ENCODE measurements at regions not wholly inside any gene's neighbourhood (a gene's known extent, or its start where the extent isn't known, plus 50 kb on each side); places are given as distances from the start of the nearest gene placed in this dataset.

DNA sequence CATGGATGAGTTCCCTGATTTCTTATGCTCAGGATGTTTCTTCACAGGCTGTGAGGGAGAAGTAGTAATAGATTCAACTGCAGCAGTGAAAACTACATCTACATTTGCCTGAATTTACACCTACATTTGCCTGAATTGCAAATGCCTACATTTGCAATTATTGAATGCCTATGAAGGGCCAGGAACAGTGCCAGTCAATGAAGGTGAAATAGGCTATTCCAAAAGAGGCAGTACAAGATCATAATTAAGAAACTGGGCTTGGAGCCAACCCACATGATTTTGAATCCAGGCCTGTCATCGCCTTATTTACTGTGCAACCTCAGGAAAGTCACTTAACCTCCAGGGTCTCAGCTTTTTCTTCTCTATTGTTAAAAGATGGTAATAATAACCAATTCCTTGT is 1353.3 kb downstream of the FAM181B start:
- H2BK12ac ChIP-seq (ENCODE audit: low read length) = no peak overlapping the region
- H3K4me1 ChIP-seq (ENCODE audit: control insufficient read depth in 2 of 2, insufficient read depth in 1 of 2, low read depth in 1 of 2, low read length in 2 of 2) = no peaks in the 10 kb centered on the region
- no peak overlapping the region for H4K91ac ChIP-seq (ENCODE audit: low read depth, low read length, poor library complexity)
- no peak overlapping the region for H2BK15ac ChIP-seq (ENCODE audit: low read length)
- no peak overlapping the region for H2AFZ ChIP-seq (ENCODE audit: low read length)
- H3K18ac ChIP-seq (ENCODE audit: low read length) = no peak overlapping the region
- H2BK120ac ChIP-seq (ENCODE audit: low read depth, low read length) = no peak overlapping the region
- H3K79me1 ChIP-seq (ENCODE audit: low read depth, low read length) = no peaks in the 10 kb centered on the region
- H2AK5ac ChIP-seq (ENCODE audit: low read depth, low read length) = no peak overlapping the region
- no peak for DNase-seq (ENCODE audit: low spot score)
- no peak overlapping the region for H3K27ac ChIP-seq (replicated peaks; ENCODE audit: low read length)
- no peaks in the 10 kb centered on the region for H3K27me3 ChIP-seq (ENCODE audit: control insufficient read depth in 3 of 3, insufficient read depth in 3 of 3, low read depth in 1 of 3, low read length in 3 of 3)
- no peaks in the 10 kb centered on the region for H3K36me3 ChIP-seq (replicated peaks in 1 of 2; ENCODE audit: control insufficient read depth in 2 of 2, insufficient read depth in 2 of 2, low read length in 2 of 2)
- no peaks in the 10 kb centered on the region for H3K9me3 ChIP-seq (replicated peaks in 1 of 2; ENCODE audit: control insufficient read depth in 2 of 2, insufficient read depth in 1 of 2, low read depth in 1 of 2, low read length in 2 of 2)
- H3K4ac ChIP-seq (ENCODE audit: low read length) = no peak overlapping the region
- no CpG with 5 or more reads among the region's 1 CpG for WGBS, 2 donors (ENCODE audit: extremely low coverage in 2 of 2, insufficient read length in 2 of 2, insufficient replicate concordance in 1 of 2)
- no peak overlapping the region for H3K9ac ChIP-seq (ENCODE audit: low read depth, low read length, poor library complexity)
- no peak overlapping the region for H2BK5ac ChIP-seq (ENCODE audit: low read length)
- H3K14ac ChIP-seq (ENCODE audit: low read length) = no peak overlapping the region
- H4K8ac ChIP-seq (ENCODE audit: low read depth, low read length) = peak overlapping the region; percentile 43
- H3K23ac ChIP-seq (ENCODE audit: low read depth, low read length, poor library complexity) = no peak overlapping the region
- H3K4me2 ChIP-seq (ENCODE audit: insufficient read depth, low read length, poor library complexity, severe bottlenecking) = no peak overlapping the region
- no peak overlapping the region for H3K4me3 ChIP-seq (ENCODE audit: low read length in 2 of 2)

DNA sequence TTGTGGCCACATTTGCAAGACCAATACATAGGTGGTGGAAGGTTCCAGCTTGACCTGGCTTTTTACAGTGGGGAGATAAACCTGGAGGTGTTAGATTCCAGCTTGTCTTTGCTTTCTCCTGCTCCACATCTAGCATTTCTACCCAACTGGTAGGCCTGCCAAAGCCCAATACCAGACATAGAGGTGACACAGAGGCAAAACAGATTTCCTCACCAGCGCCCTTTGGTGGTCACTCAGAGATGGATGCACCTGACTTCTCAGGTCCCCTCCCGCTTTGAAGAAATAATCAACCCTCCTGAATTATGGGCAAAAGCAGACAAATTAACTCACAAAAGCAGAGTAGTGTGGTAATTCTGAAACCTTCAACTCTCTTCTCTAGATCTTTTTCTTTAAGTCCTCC is 1356.2 kb downstream of the FAM181B start:
- H3K4me2 ChIP-seq (ENCODE audit: insufficient read depth, low read length, poor library complexity, severe bottlenecking) = no peak overlapping the region
- no peak overlapping the region for H3K4me3 ChIP-seq (ENCODE audit: low read length in 2 of 2)
- no CpG with 5 or more reads among the region's 2 CpGs for WGBS, 2 donors (ENCODE audit: extremely low coverage in 2 of 2, insufficient read length in 2 of 2, insufficient replicate concordance in 1 of 2)
- H3K9ac ChIP-seq (ENCODE audit: low read depth, low read length, poor library complexity) = no peak overlapping the region
- DNase-seq (ENCODE audit: low spot score) = no peak
- no peak overlapping the region for H3K14ac ChIP-seq (ENCODE audit: low read length)
- no peaks in the 10 kb centered on the region for H3K9me3 ChIP-seq (replicated peaks in 1 of 2; ENCODE audit: control insufficient read depth in 2 of 2, insufficient read depth in 1 of 2, low read depth in 1 of 2, low read length in 2 of 2)
- no peak overlapping the region for H3K27ac ChIP-seq (replicated peaks; ENCODE audit: low read length)
- H3K4me1 ChIP-seq (ENCODE audit: control insufficient read depth in 2 of 2, insufficient read depth in 1 of 2, low read depth in 1 of 2, low read length in 2 of 2) = no peaks in the 10 kb centered on the region
- H3K18ac ChIP-seq (ENCODE audit: low read length) = no peak overlapping the region
- no peak overlapping the region for H2BK15ac ChIP-seq (ENCODE audit: low read length)
- no peaks in the 10 kb centered on the region for H3K27me3 ChIP-seq (ENCODE audit: control insufficient read depth in 3 of 3, insufficient read depth in 3 of 3, low read depth in 1 of 3, low read length in 3 of 3)
- no peak overlapping the region for H2AFZ ChIP-seq (ENCODE audit: low read length)
- no peaks in the 10 kb centered on the region for H3K36me3 ChIP-seq (replicated peaks in 1 of 2; ENCODE audit: control insufficient read depth in 2 of 2, insufficient read depth in 2 of 2, low read length in 2 of 2)
- H2BK120ac ChIP-seq (ENCODE audit: low read depth, low read length) = no peak overlapping the region
- H3K23ac ChIP-seq (ENCODE audit: low read depth, low read length, poor library complexity) = no peak overlapping the region
- H3K79me1 ChIP-seq (ENCODE audit: low read depth, low read length) = no peaks in the 10 kb centered on the region
- no peak overlapping the region for H2AK5ac ChIP-seq (ENCODE audit: low read depth, low read length)
- H4K8ac ChIP-seq (ENCODE audit: low read depth, low read length) = no peak overlapping the region
- no peak overlapping the region for H3K4ac ChIP-seq (ENCODE audit: low read length)
- H2BK5ac ChIP-seq (ENCODE audit: low read length) = no peak overlapping the region
- H4K91ac ChIP-seq (ENCODE audit: low read depth, low read length, poor library complexity) = no peak overlapping the region
- H2BK12ac ChIP-seq (ENCODE audit: low read length) = no peak overlapping the region

DNA sequence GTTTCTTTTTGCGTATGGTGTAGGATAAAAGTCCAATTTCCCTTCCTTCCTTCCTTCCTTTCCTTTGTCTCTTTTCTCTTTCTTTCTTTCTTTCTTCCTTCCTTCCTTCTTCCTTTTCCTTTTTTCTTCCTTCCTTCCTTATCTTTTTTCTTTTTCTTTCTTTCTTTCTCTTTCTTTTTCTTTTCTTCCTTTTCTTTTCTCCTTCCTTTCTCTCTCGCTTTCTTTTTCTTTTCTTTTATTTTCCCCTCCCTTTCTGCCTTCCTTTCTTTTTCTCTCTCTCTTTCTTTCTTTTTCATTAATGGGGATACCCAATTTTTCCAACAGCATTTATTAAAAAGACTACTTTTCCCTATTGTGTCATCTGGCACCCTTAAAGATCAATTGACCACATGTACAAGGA is 1359.7 kb downstream of the FAM181B start:
- Histone ChIP-seq H3K4me2 (ENCODE audit: insufficient read depth, low read length, poor library complexity, severe bottlenecking) (no peak overlapping the region), H3K27me3 (ENCODE audit: control insufficient read depth in 3 of 3, insufficient read depth in 3 of 3, low read depth in 1 of 3, low read length in 3 of 3) (no peaks in the 10 kb centered on the region), H2BK5ac (ENCODE audit: low read length) (no peak overlapping the region), H3K23ac (ENCODE audit: low read depth, low read length, poor library complexity) (no peak overlapping the region), H3K18ac (ENCODE audit: low read length) (no peak overlapping the region), H3K4me1 (ENCODE audit: control insufficient read depth in 2 of 2, insufficient read depth in 1 of 2, low read depth in 1 of 2, low read length in 2 of 2) (no peaks in the 10 kb centered on the region), H2BK120ac (ENCODE audit: low read depth, low read length) (no peak overlapping the region), H3K9me3 (replicated peaks in 1 of 2; ENCODE audit: control insufficient read depth in 2 of 2, insufficient read depth in 1 of 2, low read depth in 1 of 2, low read length in 2 of 2) (no peaks in the 10 kb centered on the region), H4K91ac (ENCODE audit: low read depth, low read length, poor library complexity) (no peak overlapping the region), H2BK15ac (ENCODE audit: low read length) (no peak overlapping the region), H2AK5ac (ENCODE audit: low read depth, low read length) (no peak overlapping the region), H4K8ac (ENCODE audit: low read depth, low read length) (no peak overlapping the region), H3K4ac (ENCODE audit: low read length) (no peak overlapping the region), H3K14ac (ENCODE audit: low read length) (no peak overlapping the region), H3K79me1 (ENCODE audit: low read depth, low read length) (no peaks in the 10 kb centered on the region), H3K36me3 (replicated peaks in 1 of 2; ENCODE audit: control insufficient read depth in 2 of 2, insufficient read depth in 2 of 2, low read length in 2 of 2) (no peaks in the 10 kb centered on the region), H2AFZ (ENCODE audit: low read length) (no peak overlapping the region), H2BK12ac (ENCODE audit: low read length) (no peak overlapping the region), H3K27ac (replicated peaks; ENCODE audit: low read length) (no peak overlapping the region), H3K9ac (ENCODE audit: low read depth, low read length, poor library complexity) (no peak overlapping the region), H3K4me3 (ENCODE audit: low read length in 2 of 2) (no peak overlapping the region)
- DNase-seq (ENCODE audit: low spot score) = no peak
- WGBS, 2 donors (ENCODE audit: extremely low coverage in 2 of 2, insufficient read length in 2 of 2, insufficient replicate concordance in 1 of 2) = no CpG with 5 or more reads among the region's 2 CpGs

DNA sequence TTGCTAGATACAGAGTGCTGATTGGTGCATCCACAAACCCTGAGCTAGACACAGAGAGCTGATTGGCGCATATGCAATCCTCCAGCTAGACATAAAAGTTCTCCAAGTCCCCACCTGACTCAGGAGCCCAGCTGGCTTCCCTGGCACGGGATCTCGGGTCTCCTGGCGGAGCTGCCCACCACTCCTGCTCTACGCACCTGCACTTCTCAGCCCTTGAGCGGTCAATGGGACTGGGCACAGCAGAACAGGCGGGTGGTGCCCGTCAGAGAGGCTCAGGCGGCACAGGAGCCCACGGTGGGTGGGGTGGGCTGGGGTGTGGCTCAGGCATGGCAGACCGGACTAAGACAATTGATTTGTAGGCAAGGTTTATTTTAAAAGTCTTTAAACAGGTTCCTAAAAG is 1365.5 kb downstream of the FAM181B start:
- Histone ChIP-seq H3K14ac (ENCODE audit: low read length) (no peak overlapping the region), H3K9ac (ENCODE audit: low read depth, low read length, poor library complexity) (no peak overlapping the region), H3K79me1 (ENCODE audit: low read depth, low read length) (no peaks in the 10 kb centered on the region), H3K9me3 (replicated peaks in 1 of 2; ENCODE audit: control insufficient read depth in 2 of 2, insufficient read depth in 1 of 2, low read depth in 1 of 2, low read length in 2 of 2) (no peaks in the 10 kb centered on the region), H4K91ac (ENCODE audit: low read depth, low read length, poor library complexity) (no peak overlapping the region), H3K18ac (ENCODE audit: low read length) (no peak overlapping the region), H3K4me3 (ENCODE audit: low read length in 2 of 2) (no peak overlapping the region), H2AFZ (ENCODE audit: low read length) (no peak overlapping the region), H3K4me2 (ENCODE audit: insufficient read depth, low read length, poor library complexity, severe bottlenecking) (no peak overlapping the region), H3K27me3 (ENCODE audit: control insufficient read depth in 3 of 3, insufficient read depth in 3 of 3, low read depth in 1 of 3, low read length in 3 of 3) (no peaks in the 10 kb centered on the region), H3K36me3 (replicated peaks in 1 of 2; ENCODE audit: control insufficient read depth in 2 of 2, insufficient read depth in 2 of 2, low read length in 2 of 2) (no peaks in the 10 kb centered on the region), H2AK5ac (ENCODE audit: low read depth, low read length) (no peak overlapping the region), H2BK15ac (ENCODE audit: low read length) (no peak overlapping the region), H4K8ac (ENCODE audit: low read depth, low read length) (no peak overlapping the region), H3K4ac (ENCODE audit: low read length) (no peak overlapping the region), H3K23ac (ENCODE audit: low read depth, low read length, poor library complexity) (no peak overlapping the region), H2BK12ac (ENCODE audit: low read length) (no peak overlapping the region), H2BK120ac (ENCODE audit: low read depth, low read length) (no peak overlapping the region), H3K27ac (replicated peaks; ENCODE audit: low read length) (no peak overlapping the region), H3K4me1 (ENCODE audit: control insufficient read depth in 2 of 2, insufficient read depth in 1 of 2, low read depth in 1 of 2, low read length in 2 of 2) (no peaks in the 10 kb centered on the region), H2BK5ac (ENCODE audit: low read length) (no peak overlapping the region)
- WGBS, 2 donors (ENCODE audit: extremely low coverage in 2 of 2, insufficient read length in 2 of 2, insufficient replicate concordance in 1 of 2) = no CpG with 5 or more reads among the region's 11 CpGs
- no peak for DNase-seq (ENCODE audit: low spot score)
